ENCODE measurements at regions not wholly inside any gene's neighbourhood (a gene's known extent, or its start where the extent isn't known, plus 50 kb on each side); places are given as distances from the start of the nearest gene placed in this dataset.

- ChIA-PET CTCF (ENCODE audit: low intra/inter-chr PET ratio, low total read pairs) (no interaction called here), POLR2A (no interaction called here)
- Histone ChIP-seq H3K36me3 (replicated peaks in 1 of 2; ENCODE audit: control insufficient read depth in 1 of 2, insufficient read depth in 2 of 2, low read length in 2 of 2) (no peaks in the 10 kb centered on the region), H3K27ac (ENCODE audit: extremely low read length, insufficient read depth, low read length) (no peak overlapping the region), H3K9ac (ENCODE audit: insufficient read depth, low read depth, low read length) (no peak overlapping the region), H3K4me2 (ENCODE audit: low read depth, low read length) (no peak overlapping the region), H3K27me3 (ENCODE audit: control insufficient read depth in 1 of 2, insufficient read depth in 2 of 2, low read length in 2 of 2) (no peaks in the 10 kb centered on the region), H3K9me3 (ENCODE audit: low read length) (no peaks in the 10 kb centered on the region), H4K20me1 (ENCODE audit: insufficient read depth, low read length) (no peaks in the 10 kb centered on the region), H3K4me1 (ENCODE audit: insufficient read depth, low read length) (no peaks in the 10 kb centered on the region), H3K4me3 (replicated peaks in 1 of 3; ENCODE audit: insufficient read depth in 1 of 3, low read depth in 2 of 3, low read length in 3 of 3) (no peak overlapping the region), H2AFZ (ENCODE audit: low read length) (no peak overlapping the region), H3K79me2 (ENCODE audit: insufficient read depth, low read length) (no peaks in the 10 kb centered on the region)
- intact Hi-C loops (cut with micrococcal nuclease; ENCODE audit: unreplicated experiment), result no loop called here
- WGBS (ENCODE audit: low lambda C conversion rate), result 25% methylated on average over 4 of the region's 4 CpGs
- no peak for DNase-seq (ENCODE audit: low spot score)
- BruUV-seq (replicated peaks), result no TSS peak
- no peak for TF ChIP-seq PRPF4 (IDR thresholded peaks at IDR 0.05; ENCODE audit: low read depth, low read length, poor library complexity, severe bottlenecking)
- TF ChIP-seq PLSCR1 (CRISPR knock-in tag; IDR thresholded peaks at IDR 0.05; ENCODE audit: borderline replicate concordance), result no peak
- no peak for TF ChIP-seq HINFP (CRISPR knock-in tag; IDR thresholded peaks at IDR 0.05; ENCODE audit: low read depth)
- no peak for TF ChIP-seq SIX1 (CRISPR knock-in tag; IDR thresholded peaks at IDR 0.05; ENCODE audit: borderline replicate concordance)
- no peak for TF ChIP-seq GMEB1 (CRISPR knock-in tag; IDR thresholded peaks at IDR 0.05; ENCODE audit: borderline replicate concordance)
- TF ChIP-seq ZBTB1 (CRISPR knock-in tag; IDR thresholded peaks at IDR 0.05; ENCODE audit: borderline replicate concordance), result no peak
- no peak for FAIRE-seq
- no peak for ATAC-seq
- in situ Hi-C loops (cut with HindIII; ENCODE audit: extremely low pct_ligation_motif_present, low pct_unique_long_range_greater_than_20kb), result loop anchor here (25.0 kb wide), 1 partner anchor 734 kb away; no protein-coding TSS in a partner anchor
Measured at GRCh38 chr12:97321621-97322020, 141.0 kb upstream of the RMST start.
